Activated CD4-positive, CD25-positive, alpha-beta regulatory T cell (primary cell): ENCODE measurements at regions not wholly inside any gene's neighbourhood (a gene's known extent, or its start where the extent isn't known, plus 50 kb on each side); places are given as distances from the start of the nearest gene placed in this dataset.
"Not testable (repeated sequence)": the region's sequence is repeated elsewhere in the genome, so short reads cannot be mapped to it uniquely, and the experiment has no call there.

Experiments used
- DNase-seq, 4 experiments: peaks; one replicate each; lab custom pipeline; 2025; lab: John Stamatoyannopoulos, UW

- no peak for DNase-seq
These were observed 105.0 kb upstream of the PRSS3 start for GRCh38 chr9:33690143-33690933.

GRCh38 chr9:33695299-33695698 is 100.1 kb upstream of the PRSS3 start:
- DNase-seq, result no peak

- no peak for DNase-seq
These were observed 99.5 kb upstream of the PRSS3 start for GRCh38 chr9:33695856-33696255.

- DNase-seq, result no peak
These were observed 98.2 kb upstream of the PRSS3 start for GRCh38 chr9:33697171-33697570.

GRCh38 chr9:33698267-33698666 is 97.1 kb upstream of the PRSS3 start:
- no peak for DNase-seq

- not testable (repeated sequence) for DNase-seq
These were observed 94.4 kb upstream of the PRSS3 start for GRCh38 chr9:33700940-33701339.

GRCh38 chr9:33703430-33704102 is 91.8 kb upstream of the PRSS3 start:
- no peak for DNase-seq

GRCh38 chr9:33705440-33705839 is 89.9 kb upstream of the PRSS3 start:
- not testable (repeated sequence) for DNase-seq

- DNase-seq, result no peak
These were observed 86.9 kb upstream of the PRSS3 start for GRCh38 chr9:33708441-33708840.

- DNase-seq, result no peak
These were observed 86.1 kb upstream of the PRSS3 start for GRCh38 chr9:33709269-33709668.

GRCh38 chr9:33711418-33711817 is 83.9 kb upstream of the PRSS3 start:
- not testable (repeated sequence) for DNase-seq

- no peak for DNase-seq
These were observed 80.4 kb upstream of the PRSS3 start for GRCh38 chr9:33714989-33715388.

- DNase-seq, result no peak
These were observed 76.4 kb upstream of the PRSS3 start for GRCh38 chr9:33718987-33719386.

GRCh38 chr9:33719581-33720374 is 75.6 kb upstream of the PRSS3 start:
- DNase-seq, result peak in 1 of 4 experiments; percentile 8

- peak; percentile 66 to 78 (median 75) for DNase-seq
These were observed 73.5 kb upstream of the PRSS3 start for GRCh38 chr9:33721674-33722358.

GRCh38 chr9:33722359-33722675 is 73.0 kb upstream of the PRSS3 start:
- no peak for DNase-seq

- no peak for DNase-seq
These were observed 66.7 kb upstream of the PRSS3 start for GRCh38 chr9:33728613-33729012.

GRCh38 chr9:33731142-33731541 is 64.2 kb upstream of the PRSS3 start:
- DNase-seq, result no peak

- DNase-seq, result no peak
These were observed 63.7 kb upstream of the PRSS3 start for GRCh38 chr9:33731625-33732024.

- DNase-seq, result not testable (repeated sequence)
These were observed 61.0 kb upstream of the PRSS3 start for GRCh38 chr9:33734247-33734940.
